ENCODE measurements at regions not wholly inside any gene's neighbourhood (a gene's known extent, or its start where the extent isn't known, plus 50 kb on each side); places are given as distances from the start of the nearest gene placed in this dataset.

GRCh38 chr5:74250304-74251102 lies 390.0 kb downstream of the ENC1 start (continued):
- TF ChIP-seq MAX (IDR thresholded peaks at IDR 0.05; ENCODE audit: low read depth, low read length), result no peak
- no peak for TF ChIP-seq TCF3 (IDR thresholded peaks at IDR 0.05; ENCODE audit: borderline replicate concordance, insufficient read depth, low read depth, low read length)
- no peak for TF ChIP-seq E2F8 (IDR thresholded peaks at IDR 0.05; ENCODE audit: low read depth, partially characterized antibody)
- no peak for TF ChIP-seq NFYA (IDR thresholded peaks at IDR 0.05; ENCODE audit: borderline replicate concordance, low read depth, low read length)
- TF ChIP-seq DPF2 (IDR thresholded peaks at IDR 0.05), result no peak
- no peak for TF ChIP-seq CBFB (IDR thresholded peaks at IDR 0.05; ENCODE audit: low read depth)
- TF ChIP-seq HCFC1 (IDR thresholded peaks at IDR 0.05; ENCODE audit: low read length), result no peak
- no peak for TF ChIP-seq ZNF384 (IDR thresholded peaks at IDR 0.05; ENCODE audit: borderline replicate concordance, low read depth, low read length)
- no peak for TF ChIP-seq POLR2AphosphoS2 (IDR thresholded peaks at IDR 0.05; ENCODE audit: low read depth, low read length)

- CTCF ChIA-PET, result no interaction called here
- Histone ChIP-seq H4K20me1 (ENCODE audit: control insufficient read depth, insufficient read depth) (no peaks in the 10 kb centered on the region), H3K9ac (ENCODE audit: control insufficient read depth, insufficient read depth, low read length) (no peak overlapping the region), H3K27me3 (replicated peaks in 1 of 2; ENCODE audit: control insufficient read depth in 2 of 2, insufficient read depth in 2 of 2, low read length in 1 of 2) (no peaks in the 10 kb centered on the region), H3K27ac (ENCODE audit: control insufficient read depth, insufficient read depth) (no peak overlapping the region), H3K4me3 (no peak overlapping the region), H3K9me3 (replicated peaks; ENCODE audit: control insufficient read depth, insufficient read depth, low read length) (no peaks in the 10 kb centered on the region), H3K4me2 (ENCODE audit: control insufficient read depth, insufficient read depth) (no peak overlapping the region), H3K4me1 (ENCODE audit: control insufficient read depth, insufficient read depth, low read length) (no peaks in the 10 kb centered on the region), H2AFZ (ENCODE audit: control insufficient read depth, low read depth, low read length) (no peak overlapping the region), H3K79me2 (ENCODE audit: control insufficient read depth, insufficient read depth, low read length) (no peaks in the 10 kb centered on the region), H3K36me3 (ENCODE audit: control insufficient read depth in 2 of 2, insufficient read depth in 2 of 2, low read length in 1 of 2) (no peaks in the 10 kb centered on the region)
- ATAC-seq (no peak), FAIRE-seq (no peak), DNase-seq (ENCODE audit: low read depth, low spot score) (no peak)
- SMC1A ChIA-PET (ENCODE audit: uncharacterized antibody, unreplicated experiment), result no interaction called here
- RAD21 ChIA-PET (ENCODE audit: unreplicated experiment), result no interaction called here
- in situ Hi-C loops (cut with MboI), result no loop called here
- BruUV-seq (replicated peaks), result no TSS peak
- POLR2A ChIA-PET, result no interaction called here
- intact Hi-C loops (cut with micrococcal nuclease; ENCODE audit: unreplicated experiment), result no loop called here
- TF ChIP-seq TAF1 (IDR thresholded peaks at IDR 0.05; ENCODE audit: borderline replicate concordance, low read depth, low read length), result no peak
- no peak for TF ChIP-seq SMAD1 (IDR thresholded peaks at IDR 0.05; ENCODE audit: low read depth, partially characterized antibody)
- no peak for TF ChIP-seq E2F8 (IDR thresholded peaks at IDR 0.05; ENCODE audit: low read depth, partially characterized antibody)
- TF ChIP-seq ZNF207 (IDR thresholded peaks at IDR 0.05; ENCODE audit: borderline replicate concordance), result no peak
- TF ChIP-seq DPF2 (IDR thresholded peaks at IDR 0.05), result no peak
- TF ChIP-seq BCL3 (IDR thresholded peaks at IDR 0.05; ENCODE audit: borderline replicate concordance, insufficient read depth, low read depth, low read length, poor library complexity, severe bottlenecking), result no peak
- TF ChIP-seq ZNF274 (IDR thresholded peaks at IDR 0.05; ENCODE audit: insufficient read depth, insufficient read length), result no peak
Measured at GRCh38 chr5:74248576-74248975, 392.0 kb downstream of the ENC1 start.
